ENCODE measurements at regions not wholly inside any gene's neighbourhood (a gene's known extent, or its start where the extent isn't known, plus 50 kb on each side); places are given as distances from the start of the nearest gene placed in this dataset.

DNA sequence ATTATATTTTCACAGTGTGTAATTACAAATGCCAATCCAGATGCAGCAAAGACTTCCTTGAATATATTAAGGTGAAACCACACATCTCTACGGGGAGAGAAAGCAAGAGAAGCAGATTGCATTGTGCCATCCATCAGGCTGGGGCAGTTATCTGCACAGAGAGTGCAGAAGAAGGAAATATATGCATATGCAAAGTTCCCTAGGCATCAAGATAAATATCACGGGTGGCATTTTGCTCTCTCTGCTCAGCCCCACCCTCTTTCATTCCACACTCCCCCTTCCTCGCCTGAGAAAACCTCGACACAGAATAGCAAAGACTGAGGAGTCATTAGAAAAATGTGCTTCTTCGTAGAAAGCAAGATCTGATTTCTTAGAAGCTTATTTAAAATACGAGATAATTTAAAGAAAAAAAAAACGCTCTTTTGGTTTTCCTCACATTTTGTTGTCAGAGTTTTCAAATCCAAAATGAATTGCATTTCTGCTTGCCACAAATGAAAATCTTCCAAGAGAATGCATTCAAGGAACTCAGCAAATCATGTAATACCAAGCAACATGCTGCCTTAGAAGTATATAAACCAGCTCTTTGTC lies 283.2 kb upstream of the LMCD1 start:
- TF ChIP-seq, protein P1, sequence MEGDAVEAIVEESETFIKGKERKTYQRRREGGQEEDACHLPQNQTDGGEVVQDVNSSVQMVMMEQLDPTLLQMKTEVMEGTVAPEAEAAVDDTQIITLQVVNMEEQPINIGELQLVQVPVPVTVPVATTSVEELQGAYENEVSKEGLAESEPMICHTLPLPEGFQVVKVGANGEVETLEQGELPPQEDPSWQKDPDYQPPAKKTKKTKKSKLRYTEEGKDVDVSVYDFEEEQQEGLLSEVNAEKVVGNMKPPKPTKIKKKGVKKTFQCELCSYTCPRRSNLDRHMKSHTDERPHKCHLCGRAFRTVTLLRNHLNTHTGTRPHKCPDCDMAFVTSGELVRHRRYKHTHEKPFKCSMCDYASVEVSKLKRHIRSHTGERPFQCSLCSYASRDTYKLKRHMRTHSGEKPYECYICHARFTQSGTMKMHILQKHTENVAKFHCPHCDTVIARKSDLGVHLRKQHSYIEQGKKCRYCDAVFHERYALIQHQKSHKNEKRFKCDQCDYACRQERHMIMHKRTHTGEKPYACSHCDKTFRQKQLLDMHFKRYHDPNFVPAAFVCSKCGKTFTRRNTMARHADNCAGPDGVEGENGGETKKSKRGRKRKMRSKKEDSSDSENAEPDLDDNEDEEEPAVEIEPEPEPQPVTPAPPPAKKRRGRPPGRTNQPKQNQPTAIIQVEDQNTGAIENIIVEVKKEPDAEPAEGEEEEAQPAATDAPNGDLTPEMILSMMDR (conservative IDR thresholded peaks at IDR 0.05 in 1 of 2, IDR thresholded peaks at IDR 0.05 in 1 of 2; ENCODE audit: low read depth in 1 of 2, low read length in 2 of 2) = no peak
- no peak for TF ChIP-seq EZH2 (IDR thresholded peaks at IDR 0.05; ENCODE audit: low read length, missing control alignments)
